Muscle of back (tissue), 3 donors: ENCODE measurements at regions not wholly inside any gene's neighbourhood (a gene's known extent, or its start where the extent isn't known, plus 50 kb on each side); places are given as distances from the start of the nearest gene placed in this dataset.
A peak's percentile ranks its signal among the peaks of the same experiment; 100 is the strongest.

Source experiments
- DNase-seq, 3 donors: peaks; one replicate each; pipeline versions ENCODE4 v3.0.0 to v3.0.0-alpha.2; 2013

- no peak for DNase-seq
Observed at GRCh38 chr1:229760478-229760996, 134.5 kb downstream of the URB2 start.

- DNase-seq, result no peak
Observed at GRCh38 chr1:229762891-229763290, 136.8 kb downstream of the URB2 start.

GRCh38 chr1:229768232-229768631 lies 142.2 kb downstream of the URB2 start:
- DNase-seq, result no peak

- no peak for DNase-seq
Observed at GRCh38 chr1:229769006-229769405, 143.0 kb downstream of the URB2 start.

GRCh38 chr1:229769809-229770208 lies 143.8 kb downstream of the URB2 start:
- DNase-seq, result no peak

GRCh38 chr1:229778794-229779193 lies 152.7 kb downstream of the URB2 start:
- no peak for DNase-seq

GRCh38 chr1:229781453-229781852 lies 155.4 kb downstream of the URB2 start:
- DNase-seq, result peak; percentile 11 to 60 (median 22)

GRCh38 chr1:229782469-229782868 lies 156.4 kb downstream of the URB2 start:
- no peak for DNase-seq

- no peak for DNase-seq
Observed at GRCh38 chr1:229784834-229785233, 158.8 kb downstream of the URB2 start.

GRCh38 chr1:229786974-229787610 lies 161.0 kb downstream of the URB2 start:
- no peak for DNase-seq

GRCh38 chr1:229788004-229788403 lies 162.0 kb downstream of the URB2 start:
- DNase-seq, result no peak

- no peak for DNase-seq
Observed at GRCh38 chr1:229792012-229792975, 166.2 kb downstream of the URB2 start.

GRCh38 chr1:229793488-229793887 lies 167.4 kb downstream of the URB2 start:
- DNase-seq, result no peak

GRCh38 chr1:229798558-229798957 lies 172.5 kb downstream of the URB2 start:
- no peak for DNase-seq

- DNase-seq, result peak in 1 of 3 donors; percentile 7
Observed at GRCh38 chr1:229803626-229804217, 177.7 kb downstream of the URB2 start.

- DNase-seq, result no peak
Observed at GRCh38 chr1:229808272-229808671, 182.2 kb downstream of the URB2 start.

GRCh38 chr1:229810140-229810539 lies 184.1 kb downstream of the URB2 start:
- DNase-seq, result no peak

GRCh38 chr1:229810961-229811360 lies 184.9 kb downstream of the URB2 start:
- no peak for DNase-seq

GRCh38 chr1:229812148-229812547 lies 186.1 kb downstream of the URB2 start:
- DNase-seq, result no peak

- no peak for DNase-seq
Observed at GRCh38 chr1:229812693-229813092, 186.6 kb downstream of the URB2 start.

- DNase-seq, result no peak
Observed at GRCh38 chr1:229815076-229815475, 189.0 kb downstream of the URB2 start.

- no peak for DNase-seq
Observed at GRCh38 chr1:229815961-229816360, 189.9 kb downstream of the URB2 start.

- DNase-seq, result no peak
Observed at GRCh38 chr1:229817936-229818335, 191.9 kb downstream of the URB2 start.
